ENCODE measurements at regions not wholly inside any gene's neighbourhood (a gene's known extent, or its start where the extent isn't known, plus 50 kb on each side); places are given as distances from the start of the nearest gene placed in this dataset.

GRCh38 chr12:126369487-126370463, 1304.5 kb downstream of the AACS start:
- H3K23ac ChIP-seq (ENCODE audit: insufficient read length), result no peak overlapping the region
- no peaks in the 10 kb centered on the region for H3K79me2 ChIP-seq (ENCODE audit: control insufficient read depth in 1 of 2, insufficient read depth in 2 of 2, low read length in 2 of 2)
- H3K79me1 ChIP-seq (ENCODE audit: low read depth, low read length), result no peaks in the 10 kb centered on the region
- ChIA-PET CTCF (ENCODE audit: partially characterized antibody) (interaction anchor here (0.6 to 2.9 kb wide), 6 partner anchors 10 to 415 kb away, joined by 3 to 8 read pairs (median 4); no protein-coding TSS in a partner anchor), POLR2A (ENCODE audit: partially characterized antibody) (no interaction called here)
- DNase-seq (ENCODE audit: low read depth in 1 of 2, low spot score in 2 of 2) (no peak), FAIRE-seq (no peak)
- H2BK120ac ChIP-seq (replicated peaks; ENCODE audit: low read depth, low read length), result no peak overlapping the region
- no peaks in the 10 kb centered on the region for H4K20me1 ChIP-seq (replicated peaks in 1 of 2; ENCODE audit: control insufficient read depth in 1 of 2, insufficient read depth in 2 of 2, low read length in 2 of 2)
- no peak overlapping the region for H2AK5ac ChIP-seq (ENCODE audit: low read depth, low read length)
- no peak overlapping the region for H3K18ac ChIP-seq (ENCODE audit: extremely low read depth, low read length)
- H3K27ac ChIP-seq (ENCODE audit: low read depth, low read length), result no peak overlapping the region
- H3K4me2 ChIP-seq (ENCODE audit: insufficient read depth in 1 of 2, low read depth in 2 of 2, low read length in 2 of 2), result no peak overlapping the region
- no peak overlapping the region for H2BK15ac ChIP-seq (ENCODE audit: low read length)
- peaks cover 0 to 1% (median 0%) of the 10 kb centered on the region in 4 experiments; a peak in 2 of 7 replicates for H3K4me1 ChIP-seq (replicated peaks in 1 of 4; ENCODE audit: control insufficient read depth in 3 of 4, insufficient read depth in 4 of 4, low read length in 3 of 4)
- 71% methylated on average over 3 of the region's 3 CpGs; no CpG with 5 or more reads in 1 of the 2 experiments for WGBS, 2 experiments (ENCODE audit: extremely low coverage in 1 of 2, insufficient coverage in 1 of 2, insufficient read length in 1 of 2, insufficient replicate concordance in 2 of 2, low coverage in 1 of 2, low lambda C conversion rate in 2 of 2, missing lambda C conversion rate in 1 of 2)
- no peak overlapping the region for H2BK20ac ChIP-seq (ENCODE audit: low read length)
- no peak overlapping the region for H3K9ac ChIP-seq (replicated peaks in 1 of 4; ENCODE audit: extremely low read depth in 1 of 4, low read depth in 3 of 4, low read length in 3 of 4)
- H2AFZ ChIP-seq (ENCODE audit: low read length), result no peak overlapping the region
- no peak overlapping the region for H3K14ac ChIP-seq (ENCODE audit: insufficient read length)
- H3K4ac ChIP-seq (replicated peaks; ENCODE audit: insufficient read length, low read depth, low read length), result no peak overlapping the region
- H3K56ac ChIP-seq (replicated peaks; ENCODE audit: insufficient read length, low read depth, low read length), result no peak overlapping the region
- no peak overlapping the region for H2BK12ac ChIP-seq (ENCODE audit: low read depth, low read length)
- H3K4me3 ChIP-seq (ENCODE audit: extremely low read depth in 1 of 4, insufficient read depth in 2 of 4, low read depth in 3 of 4, low read length in 4 of 4), result no peak overlapping the region
- H4K8ac ChIP-seq (ENCODE audit: extremely low read depth, insufficient read depth, low read length), result no peak overlapping the region
- H3K9me3 ChIP-seq (ENCODE audit: insufficient read depth in 2 of 2, low read depth in 1 of 2, low read length in 1 of 2), result no peaks in the 10 kb centered on the region
- H3K36me3 ChIP-seq (ENCODE audit: control insufficient read depth in 2 of 4, insufficient read depth in 4 of 4, low read length in 3 of 4), result no peaks in the 10 kb centered on the region
- H4K91ac ChIP-seq (replicated peaks; ENCODE audit: insufficient read length, low read length), result no peak overlapping the region
- no peak overlapping the region for H2BK5ac ChIP-seq (ENCODE audit: low read depth, low read length)
- H3K23me2 ChIP-seq (ENCODE audit: low read depth, low read length), result no peaks in the 10 kb centered on the region
- H4K5ac ChIP-seq (ENCODE audit: insufficient read length, low read depth, low read length), result no peak overlapping the region
- H3K27me3 ChIP-seq (replicated peaks in 1 of 4; ENCODE audit: control insufficient read depth in 3 of 4, extremely low read depth in 1 of 4, insufficient read depth in 3 of 4, low read length in 3 of 4), result no peaks in the 10 kb centered on the region
